ENCODE measurements at regions not wholly inside any gene's neighbourhood (a gene's known extent, or its start where the extent isn't known, plus 50 kb on each side); places are given as distances from the start of the nearest gene placed in this dataset.

DNA sequence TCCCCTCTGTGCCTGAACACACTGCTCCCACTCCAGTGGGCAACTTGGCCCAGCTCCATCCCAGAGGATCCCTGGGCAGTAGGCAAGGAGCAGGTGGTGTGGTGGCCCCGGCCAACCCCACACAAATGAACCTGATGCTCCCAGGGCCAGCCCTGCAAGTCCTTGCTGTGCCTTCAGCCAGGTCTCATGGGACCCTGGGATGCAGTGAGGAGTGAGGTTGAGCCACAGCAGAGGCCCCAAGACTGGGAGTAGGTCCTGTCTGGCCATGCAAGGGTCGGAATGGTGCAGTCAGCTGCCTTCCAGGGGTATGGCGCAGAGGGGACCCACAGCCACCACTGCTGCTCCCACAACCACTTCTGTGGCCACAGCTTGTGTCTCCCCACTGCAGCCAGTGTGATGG is 234.5 kb upstream of the DKK2 start:
- H3K9ac ChIP-seq (ENCODE audit: low read length) = no peak overlapping the region
- no peak overlapping the region for H2BK12ac ChIP-seq (ENCODE audit: low read length)
- H3K36me3 ChIP-seq (ENCODE audit: control insufficient read depth in 1 of 2, insufficient read depth in 2 of 2, low read length in 2 of 2) = no peaks in the 10 kb centered on the region
- no peak overlapping the region for H3K4me2 ChIP-seq (ENCODE audit: low read length)
- H3K27ac ChIP-seq (ENCODE audit: low read depth, low read length) = no peak overlapping the region
- no peak overlapping the region for H4K12ac ChIP-seq (ENCODE audit: low read depth, low read length)
- H2BK5ac ChIP-seq (ENCODE audit: low read depth, low read length, poor library complexity) = no peak overlapping the region
- no peak overlapping the region for H2AFZ ChIP-seq (ENCODE audit: insufficient read depth, low read length, poor library complexity)
- peaks cover 2% of the 10 kb centered on the region for H3K9me3 ChIP-seq (ENCODE audit: insufficient read depth, low read depth, low read length)
- peaks cover 0 to 3% of the 10 kb centered on the region in 2 experiments for H3K4me1 ChIP-seq (ENCODE audit: control insufficient read depth in 1 of 2, insufficient read depth in 2 of 2, low read length in 2 of 2)
- H3K4me3 ChIP-seq (ENCODE audit: low read depth, low read length) = no peak overlapping the region
- DNase-seq = no peak
- H3K27me3 ChIP-seq (ENCODE audit: insufficient read depth, low read length) = no peaks in the 10 kb centered on the region
- no peaks in the 10 kb centered on the region for H3K79me2 ChIP-seq (ENCODE audit: control insufficient read depth, insufficient read depth, low read length, poor library complexity)
- H3K79me1 ChIP-seq (ENCODE audit: low read length) = no peaks in the 10 kb centered on the region
- H4K91ac ChIP-seq (ENCODE audit: low read depth, low read length) = no peak overlapping the region
- no peak overlapping the region for H3K4ac ChIP-seq (ENCODE audit: low read depth, low read length)
- H3K23ac ChIP-seq (ENCODE audit: low read length) = no peak overlapping the region
- H4K8ac ChIP-seq (ENCODE audit: low read depth, low read length) = no peak overlapping the region
- no peak overlapping the region for H3K18ac ChIP-seq (ENCODE audit: low read length)
- H2AK5ac ChIP-seq (ENCODE audit: low read length) = no peak overlapping the region
- H2BK120ac ChIP-seq (ENCODE audit: insufficient read depth, low read length, poor library complexity) = no peak overlapping the region
- WGBS (ENCODE audit: extremely low coverage, insufficient coverage, insufficient read length) = no CpG with 5 or more reads among the region's 3 CpGs
- H3K14ac ChIP-seq (ENCODE audit: low read length) = no peak overlapping the region

DNA sequence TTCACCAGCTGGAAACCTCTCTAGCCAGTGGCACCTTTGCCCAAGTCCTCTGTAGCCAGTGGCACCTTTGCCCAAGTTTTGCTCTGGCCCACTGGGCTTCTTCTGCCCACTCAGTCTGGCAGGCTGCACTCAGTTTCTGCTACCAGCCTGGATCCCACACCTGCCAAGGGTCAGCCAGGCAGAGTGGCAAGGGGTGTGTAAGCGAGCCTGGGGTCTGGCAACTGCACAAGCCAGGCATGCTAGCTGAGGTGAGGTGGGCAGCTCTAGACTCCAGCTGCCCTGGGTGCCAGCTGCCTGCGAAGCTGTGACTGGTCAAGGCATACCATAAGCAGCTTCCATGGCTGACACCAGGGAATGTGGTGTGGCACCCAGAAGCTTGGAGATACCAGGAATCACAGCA is 233.1 kb upstream of the DKK2 start:
- Histone ChIP-seq H2BK12ac (ENCODE audit: low read length) (no peak overlapping the region), H2AK5ac (ENCODE audit: low read length) (no peak overlapping the region), H2BK5ac (ENCODE audit: low read depth, low read length, poor library complexity) (no peak overlapping the region), H3K36me3 (ENCODE audit: control insufficient read depth in 1 of 2, insufficient read depth in 2 of 2, low read length in 2 of 2) (no peaks in the 10 kb centered on the region), H4K12ac (ENCODE audit: low read depth, low read length) (no peak overlapping the region), H3K79me2 (ENCODE audit: control insufficient read depth, insufficient read depth, low read length, poor library complexity) (no peaks in the 10 kb centered on the region), H2AFZ (ENCODE audit: insufficient read depth, low read length, poor library complexity) (no peak overlapping the region), H3K27me3 (ENCODE audit: insufficient read depth, low read length) (no peaks in the 10 kb centered on the region), H4K8ac (ENCODE audit: low read depth, low read length) (no peak overlapping the region), H3K23ac (ENCODE audit: low read length) (no peak overlapping the region), H3K79me1 (ENCODE audit: low read length) (no peaks in the 10 kb centered on the region), H4K91ac (ENCODE audit: low read depth, low read length) (no peak overlapping the region), H3K18ac (ENCODE audit: low read length) (no peak overlapping the region), H2BK120ac (ENCODE audit: insufficient read depth, low read length, poor library complexity) (no peak overlapping the region), H3K4ac (ENCODE audit: low read depth, low read length) (no peak overlapping the region), H3K4me1 (ENCODE audit: control insufficient read depth in 1 of 2, insufficient read depth in 2 of 2, low read length in 2 of 2) (peaks cover 0 to 3% of the 10 kb centered on the region in 2 experiments), H3K9ac (ENCODE audit: low read length) (no peak overlapping the region), H3K9me3 (ENCODE audit: insufficient read depth, low read depth, low read length) (peaks cover 2% of the 10 kb centered on the region), H3K4me2 (ENCODE audit: low read length) (no peak overlapping the region), H3K4me3 (ENCODE audit: low read depth, low read length) (no peak overlapping the region), H3K14ac (ENCODE audit: low read length) (no peak overlapping the region), H3K27ac (ENCODE audit: low read depth, low read length) (no peak overlapping the region)
- no peak for DNase-seq
- WGBS (ENCODE audit: extremely low coverage, insufficient coverage, insufficient read length) = no CpG with 5 or more reads among the region's 2 CpGs

DNA sequence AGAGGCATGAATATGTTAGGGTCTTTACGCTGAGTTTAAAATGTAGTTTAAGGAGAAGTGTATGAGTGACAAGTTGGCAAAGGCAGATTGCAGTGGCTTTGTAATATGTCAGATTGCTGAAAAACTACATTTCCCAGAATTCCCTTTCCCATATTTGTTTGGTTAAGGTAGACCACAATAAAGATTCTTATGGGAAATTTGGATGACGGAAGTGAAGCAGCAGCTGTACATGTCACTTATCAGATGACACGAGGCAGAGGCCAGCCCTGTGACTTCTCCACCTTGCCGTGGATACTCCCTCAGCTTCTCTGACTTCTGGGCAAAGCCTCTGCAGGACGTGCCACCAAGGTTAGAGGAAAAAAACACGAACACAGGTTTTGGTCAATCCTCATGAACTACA is 229.7 kb upstream of the DKK2 start:
- H4K8ac ChIP-seq (ENCODE audit: low read depth, low read length) = no peak overlapping the region
- H3K23ac ChIP-seq (ENCODE audit: low read length) = no peak overlapping the region
- no peak overlapping the region for H2AFZ ChIP-seq (ENCODE audit: insufficient read depth, low read length, poor library complexity)
- no CpG with 5 or more reads among the region's 6 CpGs for WGBS (ENCODE audit: extremely low coverage, insufficient coverage, insufficient read length)
- peaks cover 0 to 3% of the 10 kb centered on the region in 2 experiments for H3K4me1 ChIP-seq (ENCODE audit: control insufficient read depth in 1 of 2, insufficient read depth in 2 of 2, low read length in 2 of 2)
- H2BK5ac ChIP-seq (ENCODE audit: low read depth, low read length, poor library complexity) = no peak overlapping the region
- H3K9me3 ChIP-seq (ENCODE audit: insufficient read depth, low read depth, low read length) = peaks cover 2% of the 10 kb centered on the region
- no peak overlapping the region for H3K4ac ChIP-seq (ENCODE audit: low read depth, low read length)
- no peaks in the 10 kb centered on the region for H3K27me3 ChIP-seq (ENCODE audit: insufficient read depth, low read length)
- no peaks in the 10 kb centered on the region for H3K79me1 ChIP-seq (ENCODE audit: low read length)
- H3K36me3 ChIP-seq (ENCODE audit: control insufficient read depth in 1 of 2, insufficient read depth in 2 of 2, low read length in 2 of 2) = no peaks in the 10 kb centered on the region
- no peak overlapping the region for H3K4me3 ChIP-seq (ENCODE audit: low read depth, low read length)
- peak in 1 of 2 donors; percentile 44 for DNase-seq
- no peaks in the 10 kb centered on the region for H3K79me2 ChIP-seq (ENCODE audit: control insufficient read depth, insufficient read depth, low read length, poor library complexity)
- no peak overlapping the region for H3K27ac ChIP-seq (ENCODE audit: low read depth, low read length)
- no peak overlapping the region for H4K91ac ChIP-seq (ENCODE audit: low read depth, low read length)
- H2AK5ac ChIP-seq (ENCODE audit: low read length) = no peak overlapping the region
- H2BK120ac ChIP-seq (ENCODE audit: insufficient read depth, low read length, poor library complexity) = no peak overlapping the region
- no peak overlapping the region for H3K14ac ChIP-seq (ENCODE audit: low read length)
- no peak overlapping the region for H3K9ac ChIP-seq (ENCODE audit: low read length)
- no peak overlapping the region for H3K4me2 ChIP-seq (ENCODE audit: low read length)
- no peak overlapping the region for H2BK12ac ChIP-seq (ENCODE audit: low read length)
- H3K18ac ChIP-seq (ENCODE audit: low read length) = no peak overlapping the region
- H4K12ac ChIP-seq (ENCODE audit: low read depth, low read length) = no peak overlapping the region

DNA sequence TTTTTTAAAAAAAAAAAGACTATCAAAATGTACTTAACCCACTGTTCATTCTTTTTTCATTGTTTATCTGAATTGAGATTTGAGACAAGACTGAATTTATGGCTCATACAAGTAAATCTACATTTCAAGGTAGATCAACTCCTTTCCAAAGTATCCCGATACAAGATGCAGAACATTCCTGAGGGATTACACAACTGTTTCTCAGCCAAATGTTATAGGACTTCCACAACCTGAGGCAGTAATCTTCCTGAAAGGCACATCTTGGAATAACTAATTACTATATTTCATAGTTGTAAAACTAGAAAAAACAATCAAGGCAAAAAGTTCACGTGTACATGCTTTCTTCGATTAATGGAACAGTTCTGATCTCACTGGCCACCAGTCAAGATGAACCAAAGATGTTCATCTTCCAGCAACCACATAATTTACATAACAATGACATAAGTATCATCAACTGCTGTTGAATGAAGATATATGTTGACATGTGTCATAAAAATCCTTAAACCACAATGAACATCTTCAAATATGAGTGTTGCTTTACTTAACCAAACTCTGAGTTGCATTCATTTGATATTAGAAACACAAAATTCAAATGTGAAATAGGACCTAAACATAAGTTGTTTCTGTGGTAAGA is 225.2 kb upstream of the DKK2 start:
- no CpG with 5 or more reads among the region's 3 CpGs for WGBS (ENCODE audit: extremely low coverage, insufficient coverage, insufficient read length)
- Histone ChIP-seq H3K36me3 (ENCODE audit: control insufficient read depth in 1 of 2, insufficient read depth in 2 of 2, low read length in 2 of 2) (no peaks in the 10 kb centered on the region), H2AFZ (ENCODE audit: insufficient read depth, low read length, poor library complexity) (no peak overlapping the region), H2BK120ac (ENCODE audit: insufficient read depth, low read length, poor library complexity) (no peak overlapping the region), H4K12ac (ENCODE audit: low read depth, low read length) (no peak overlapping the region), H3K27me3 (ENCODE audit: insufficient read depth, low read length) (no peaks in the 10 kb centered on the region), H3K79me2 (ENCODE audit: control insufficient read depth, insufficient read depth, low read length, poor library complexity) (no peaks in the 10 kb centered on the region), H3K27ac (ENCODE audit: low read depth, low read length) (no peak overlapping the region), H3K4me3 (ENCODE audit: low read depth, low read length) (no peak overlapping the region), H2BK12ac (ENCODE audit: low read length) (no peak overlapping the region), H3K23ac (ENCODE audit: low read length) (no peak overlapping the region), H3K14ac (ENCODE audit: low read length) (no peak overlapping the region), H4K8ac (ENCODE audit: low read depth, low read length) (no peak overlapping the region), H3K79me1 (ENCODE audit: low read length) (no peaks in the 10 kb centered on the region), H2AK5ac (ENCODE audit: low read length) (no peak overlapping the region), H3K18ac (ENCODE audit: low read length) (no peak overlapping the region), H3K9me3 (ENCODE audit: insufficient read depth, low read depth, low read length) (no peaks in the 10 kb centered on the region), H2BK5ac (ENCODE audit: low read depth, low read length, poor library complexity) (no peak overlapping the region), H3K4me1 (ENCODE audit: control insufficient read depth in 1 of 2, insufficient read depth in 2 of 2, low read length in 2 of 2) (peaks cover 0 to 3% of the 10 kb centered on the region in 2 experiments), H3K4me2 (ENCODE audit: low read length) (no peak overlapping the region), H3K4ac (ENCODE audit: low read depth, low read length) (no peak overlapping the region), H3K9ac (ENCODE audit: low read length) (no peak overlapping the region), H4K91ac (ENCODE audit: low read depth, low read length) (no peak overlapping the region)
- DNase-seq = peak in 1 of 2 donors; percentile 47
